H54 (cell line): ENCODE measurements at regions not wholly inside any gene's neighbourhood (a gene's known extent, or its start where the extent isn't known, plus 50 kb on each side); places are given as distances from the start of the nearest gene placed in this dataset.
"Not testable (repeated sequence)": the region's sequence is repeated elsewhere in the genome, so short reads cannot be mapped to it uniquely, and the experiment has no call there.

ENCODE experiments used
- DNase-seq: peaks from one replicate; pipeline ENCODE4 v3.0.0; 2011; ENCODE audit warnings: low spot score, mixed read lengths; ENCODE audit not compliant: insufficient read length
- FAIRE-seq: peaks from 3 replicates; lab custom pipeline; 2011; peaks lifted over from hg19 to GRCh38; lab: Jason Lieb, UNC

DNA sequence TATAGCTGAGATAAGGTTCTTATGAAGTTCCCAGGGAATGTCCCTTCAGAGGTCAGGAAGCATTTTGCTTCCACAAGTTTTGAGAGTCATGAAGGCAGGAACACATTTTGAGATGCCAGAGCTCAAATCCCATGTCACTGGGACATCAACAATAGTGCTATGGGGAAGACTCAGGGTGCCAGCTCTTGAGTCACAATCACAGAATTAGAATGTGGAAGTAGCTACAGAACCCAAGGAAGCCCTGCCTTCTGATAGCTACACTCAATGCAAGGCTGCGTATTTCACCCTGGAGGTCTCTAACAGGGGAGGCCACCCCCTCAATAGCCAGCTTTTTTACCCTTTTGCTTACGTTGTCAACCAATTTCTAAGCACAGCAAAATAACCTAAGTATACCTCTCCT is 141.3 kb downstream of the FAM72B start:
- DNase-seq, FAIRE-seq: not testable (repeated sequence)

GRCh38 chr1:121048293-121048752 is 135.8 kb downstream of the FAM72B start:
- not testable (repeated sequence) for DNase-seq, FAIRE-seq

DNA sequence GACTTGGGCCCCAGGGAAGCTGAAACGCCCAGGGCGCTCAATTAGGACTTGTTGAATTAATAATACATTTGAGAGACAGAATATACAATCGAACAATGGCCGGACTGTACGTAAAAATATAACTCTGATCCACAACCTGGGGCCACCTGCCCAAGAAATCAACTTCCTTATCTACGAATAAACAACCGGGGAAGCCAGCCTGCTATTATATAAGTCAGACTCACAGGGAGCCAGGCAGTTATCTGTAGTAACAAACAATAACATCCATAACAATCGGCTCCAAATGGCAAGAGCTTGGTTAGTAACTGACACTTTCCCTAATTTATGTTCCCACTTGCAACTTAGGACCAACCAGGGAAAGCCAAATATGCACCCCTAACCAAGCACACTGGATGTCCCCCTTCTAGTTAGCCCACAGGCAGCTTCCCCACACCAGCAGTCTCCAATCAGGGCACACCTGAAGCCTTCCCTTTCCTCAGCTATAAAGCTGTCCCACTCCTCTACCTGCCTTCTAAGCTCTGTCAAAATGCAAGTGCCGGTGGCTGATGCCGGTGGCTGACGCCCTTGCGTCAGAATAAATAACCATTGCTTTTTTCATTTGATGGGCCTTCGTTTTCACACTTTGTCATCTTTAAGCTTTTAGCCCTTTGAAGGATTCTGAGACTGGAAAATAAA is 135.2 kb downstream of the FAM72B start:
- DNase-seq, FAIRE-seq: not testable (repeated sequence)

DNA sequence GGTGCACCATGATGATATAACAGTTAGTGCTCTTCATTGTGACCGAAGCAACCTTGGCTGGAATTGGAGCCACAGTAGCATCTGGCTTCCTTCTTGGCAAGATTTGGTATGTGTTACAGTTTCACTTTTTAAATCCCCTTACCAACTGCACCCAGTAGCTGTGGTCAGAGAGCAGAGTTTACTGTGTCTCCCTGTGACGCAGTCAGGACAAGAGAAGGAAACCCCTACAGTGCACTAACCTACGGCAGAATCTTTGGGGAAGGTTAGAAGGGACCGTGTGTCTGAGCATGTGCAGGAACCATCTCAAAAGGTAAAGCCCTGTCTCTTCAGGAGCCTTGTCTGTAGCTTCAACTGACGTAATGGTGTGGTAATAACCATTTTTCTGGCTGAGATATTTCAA is 134.0 kb downstream of the FAM72B start:
- not testable (repeated sequence) for FAIRE-seq, DNase-seq

GRCh38 chr1:121051161-121051790 is 132.9 kb downstream of the FAM72B start:
- not testable (repeated sequence) for DNase-seq, FAIRE-seq

- FAIRE-seq = not testable (repeated sequence)
These were observed 132.0 kb downstream of the FAM72B start for GRCh38 chr1:121052081-121052660.

GRCh38 chr1:121054928-121055327 is 129.2 kb downstream of the FAM72B start:
- FAIRE-seq = not testable (repeated sequence)

More at GRCh38 chr1:121052081-121052660, 132.0 kb downstream of the FAM72B start:
- DNase-seq = not testable (repeated sequence)

GRCh38 chr1:121066925-121067324 is 117.2 kb downstream of the FAM72B start:
- not testable (repeated sequence) for FAIRE-seq, DNase-seq

More at GRCh38 chr1:121054928-121055327, 129.2 kb downstream of the FAM72B start:
- DNase-seq = not testable (repeated sequence)

DNA sequence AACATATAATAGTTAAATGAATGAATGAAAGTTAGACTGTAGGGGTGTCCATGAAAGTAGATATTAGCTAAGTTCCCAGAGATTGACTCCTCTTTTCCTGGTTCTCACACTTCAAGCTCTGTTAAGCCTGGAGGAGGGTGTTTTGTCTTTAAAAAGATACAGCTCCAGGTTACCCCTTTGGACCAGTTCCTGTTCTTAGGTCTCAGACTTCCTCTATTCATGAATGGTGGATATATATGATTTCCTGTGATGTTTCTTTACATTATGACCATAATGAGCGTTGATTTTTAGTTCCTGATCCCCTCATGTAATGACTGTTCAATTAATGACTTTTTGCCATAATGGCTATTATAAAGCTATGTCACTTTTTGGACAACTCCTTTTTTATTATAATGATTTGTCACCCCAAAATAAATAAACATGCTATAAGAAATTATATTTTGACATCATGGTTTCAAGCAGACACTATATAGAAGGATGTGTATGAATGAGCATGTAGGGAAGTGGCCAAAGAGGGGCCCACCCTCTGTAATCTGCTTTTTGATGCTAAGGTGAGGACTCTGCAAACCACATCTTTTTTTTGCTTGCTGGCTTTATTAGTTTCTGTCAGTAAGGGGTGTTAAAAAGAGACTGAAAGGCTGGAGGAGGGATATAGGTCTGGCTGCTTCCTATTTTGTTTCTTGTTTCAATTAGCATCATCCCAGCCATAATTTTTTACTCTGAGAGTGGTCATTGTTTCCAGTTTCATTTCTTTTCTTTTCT is 115.2 kb downstream of the FAM72B start:
- FAIRE-seq, DNase-seq: not testable (repeated sequence)

GRCh38 chr1:121073852-121074251 is 110.3 kb downstream of the FAM72B start:
- not testable (repeated sequence) for FAIRE-seq

DNA sequence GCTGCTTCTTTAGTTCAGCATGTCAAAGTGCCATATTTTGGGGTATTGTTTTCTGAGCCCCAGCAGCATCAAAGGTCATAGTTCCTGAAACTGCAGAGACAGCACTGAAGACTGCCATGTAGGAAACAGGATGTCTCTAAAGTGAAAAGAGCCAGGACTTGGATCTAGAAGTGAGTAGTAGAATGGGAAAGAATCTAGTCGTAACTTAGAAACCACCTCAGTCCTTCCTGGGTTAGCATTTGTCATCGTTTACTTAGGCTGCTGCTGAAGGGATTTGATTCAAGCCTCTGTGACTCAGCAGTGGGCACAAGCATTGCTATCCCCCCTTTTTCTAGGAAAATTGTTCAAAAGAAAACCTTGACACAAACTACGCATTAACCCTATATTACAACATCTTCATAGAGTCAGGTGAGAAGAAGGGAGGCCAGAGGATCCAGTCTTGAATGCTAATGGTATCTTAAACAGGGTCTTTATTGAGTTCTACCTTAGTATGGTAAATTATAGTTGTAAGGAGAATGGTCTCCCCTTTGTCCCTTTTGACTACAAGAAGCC is 108.8 kb downstream of the FAM72B start:
- FAIRE-seq, DNase-seq: not testable (repeated sequence)

More at GRCh38 chr1:121073852-121074251, 110.3 kb downstream of the FAM72B start:
- not testable (repeated sequence) for DNase-seq

- not testable (repeated sequence) for FAIRE-seq, DNase-seq
These were observed 107.5 kb downstream of the FAM72B start for GRCh38 chr1:121076674-121077073.

GRCh38 chr1:121079655-121080054 is 104.5 kb downstream of the FAM72B start:
- FAIRE-seq, DNase-seq: not testable (repeated sequence)

- DNase-seq, FAIRE-seq: not testable (repeated sequence)
These were observed 103.8 kb downstream of the FAM72B start for GRCh38 chr1:121080197-121080903.

DNA sequence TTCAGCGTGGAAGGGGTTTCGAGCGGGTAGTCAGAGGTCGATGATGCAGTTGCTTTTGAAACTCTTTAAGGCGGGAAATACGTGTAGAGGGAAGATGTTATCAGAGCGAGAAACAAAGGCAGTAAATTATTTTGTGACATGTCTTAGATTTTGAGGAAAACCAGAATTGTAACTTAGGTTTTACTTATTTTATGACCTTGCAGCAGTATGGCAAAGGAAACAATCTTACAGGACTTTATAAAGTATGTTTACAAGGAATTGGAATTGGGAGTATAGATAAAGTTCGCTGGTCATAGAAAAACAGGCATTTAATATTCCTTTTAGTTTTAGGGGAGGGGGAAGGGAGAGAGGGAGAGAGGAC is 103.3 kb downstream of the FAM72B start:
- DNase-seq, FAIRE-seq: not testable (repeated sequence)

DNA sequence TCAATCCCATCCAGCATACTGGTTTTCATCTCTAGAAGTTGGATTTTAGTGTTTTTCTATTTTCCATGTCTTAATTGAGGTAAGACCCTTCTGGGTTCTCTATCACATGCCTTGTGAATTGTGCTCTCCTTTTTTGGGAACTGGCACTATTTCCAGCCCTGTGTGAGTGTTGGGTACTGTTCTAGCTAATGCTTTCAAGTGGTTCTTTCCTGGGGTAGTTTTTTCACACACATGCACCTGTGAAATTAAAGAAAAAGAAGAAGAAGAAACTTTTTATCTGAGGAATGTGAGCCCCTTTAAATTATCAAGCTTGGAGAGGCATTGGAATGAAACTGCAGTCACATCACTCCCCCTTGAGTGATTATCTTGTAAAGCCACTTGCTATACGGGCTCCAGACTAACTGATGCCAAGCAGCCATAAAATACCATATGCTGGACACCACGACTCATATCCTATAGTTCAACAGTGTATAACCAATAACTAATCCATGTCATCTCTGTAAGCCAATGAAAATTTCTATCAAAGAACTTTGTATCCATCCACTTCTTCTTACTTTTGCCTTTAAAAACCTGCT is 102.4 kb downstream of the FAM72B start:
- DNase-seq, FAIRE-seq: not testable (repeated sequence)

DNA sequence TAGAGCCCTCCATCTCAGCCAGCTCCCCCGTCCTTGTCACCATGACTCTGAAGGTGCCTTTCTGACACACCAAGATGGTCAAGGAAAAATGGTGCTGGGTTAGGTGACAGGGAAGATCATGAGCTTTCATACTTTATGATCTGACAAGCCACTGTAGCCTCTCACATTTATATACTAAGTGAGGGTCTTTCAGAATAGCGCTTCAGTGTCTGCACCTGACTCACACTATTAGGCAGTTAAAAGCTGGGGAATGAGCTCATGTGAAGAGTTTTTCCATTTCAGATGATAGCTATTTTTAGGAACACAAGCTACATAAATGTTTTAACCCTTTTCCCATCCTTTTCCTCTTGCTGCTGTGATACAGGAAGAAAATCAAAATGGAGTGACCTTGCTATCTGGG is 101.1 kb downstream of the FAM72B start:
- FAIRE-seq, DNase-seq: not testable (repeated sequence)

GRCh38 chr1:121086249-121086648 is 97.9 kb downstream of the FAM72B start:
- not testable (repeated sequence) for FAIRE-seq

More at GRCh38 chr1:121086249-121086648, 97.9 kb downstream of the FAM72B start:
- not testable (repeated sequence) for DNase-seq
